ENCODE measurements at regions not wholly inside any gene's neighbourhood (a gene's known extent, or its start where the extent isn't known, plus 50 kb on each side); places are given as distances from the start of the nearest gene placed in this dataset.

DNA sequence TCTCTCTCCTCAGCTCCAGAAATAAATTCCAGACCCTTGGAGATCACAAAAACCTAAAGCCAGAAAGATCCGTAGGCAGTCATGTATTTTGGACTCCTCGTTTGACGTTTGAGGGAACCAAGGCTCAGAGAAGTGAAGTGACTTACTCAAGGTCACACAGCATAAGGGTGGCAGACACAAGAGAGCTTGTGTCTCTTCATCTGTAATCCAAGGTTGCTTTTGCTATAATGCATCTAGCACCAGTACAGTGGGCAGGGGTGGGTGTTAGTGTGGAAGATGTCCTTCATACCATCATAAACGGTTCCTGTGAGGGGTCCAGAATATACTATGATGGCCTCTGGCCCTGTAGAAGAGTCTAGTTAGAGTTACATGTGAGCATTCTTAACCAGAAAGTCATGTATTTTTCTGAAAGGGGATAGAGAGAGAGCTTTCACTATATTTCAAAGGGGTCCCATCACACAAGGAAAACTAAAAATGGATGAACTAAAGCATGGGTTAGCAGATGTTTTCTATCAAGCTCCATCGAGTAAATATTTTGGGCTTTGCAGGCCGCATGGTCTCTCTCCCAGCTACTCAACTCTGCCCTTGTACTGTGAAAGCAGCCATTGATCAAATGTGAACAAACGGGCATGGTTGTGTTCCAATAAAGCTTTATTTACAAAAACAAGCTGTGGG, 144.9 kb downstream of the TOMM20 start:
- Histone ChIP-seq H3K36me3 (ENCODE audit: control insufficient read depth in 1 of 2, insufficient read depth in 2 of 2, low read length in 2 of 2) (no peaks in the 10 kb centered on the region), H4K20me1 (ENCODE audit: insufficient read depth) (no peaks in the 10 kb centered on the region), H3K27ac (ENCODE audit: low read depth, low read length) (no peak overlapping the region), H3K27me3 (ENCODE audit: insufficient read depth, low read length) (no peaks in the 10 kb centered on the region), H3K79me2 (ENCODE audit: insufficient read depth, low read length) (no peaks in the 10 kb centered on the region), H2AFZ (ENCODE audit: low read depth, low read length, poor library complexity, severe bottlenecking) (no peak overlapping the region), H3K9me2 (ENCODE audit: insufficient read depth) (no peaks in the 10 kb centered on the region), H3K4me1 (ENCODE audit: control insufficient read depth in 1 of 2, insufficient read depth in 2 of 2, low read length in 2 of 2) (peaks cover 35 to 65% of the 10 kb centered on the region in 2 experiments), H3K9me3 (ENCODE audit: control insufficient read depth in 1 of 2, insufficient read depth in 1 of 2, low read depth in 1 of 2, low read length in 2 of 2) (no peaks in the 10 kb centered on the region), H3K9ac (ENCODE audit: low read length) (no peak overlapping the region), H3K4me2 (ENCODE audit: low read length) (no peak overlapping the region), H3K4me3 (replicated peaks in 1 of 2; ENCODE audit: low read depth in 1 of 2, low read length in 2 of 2) (no peak overlapping the region)
- CTCF ChIA-PET, result no interaction called here
- no TSS peak for BruUV-seq (replicated peaks)
- no peak for DNase-seq (ENCODE audit: low read depth, low spot score)
- intact Hi-C loops (cut with micrococcal nuclease), result loop anchor here (5.0 kb wide), 1 partner anchor 371 kb away; the partner anchor contains the start of gene IRF2BP2
- ATAC-seq, result no peak
- no peak for TF ChIP-seq TCF7L2 (IDR thresholded peaks at IDR 0.05; ENCODE audit: borderline replicate concordance, extremely low read depth, insufficient read depth, insufficient read length)
- TF ChIP-seq ZFX (IDR thresholded peaks at IDR 0.05), result no peak
- TF ChIP-seq MAX (IDR thresholded peaks at IDR 0.05), result no peak
- no peak for TF ChIP-seq YY1 (IDR thresholded peaks at IDR 0.05; ENCODE audit: extremely low read depth, insufficient replicate concordance, low read depth, low read length)
- POLR2A ChIA-PET, result no interaction called here
- RAD21 ChIA-PET (ENCODE audit: low non-redundant PET in 1 of 2, low total read pairs in 2 of 2, uncharacterized antibody in 2 of 2, unreplicated experiment in 2 of 2), result no interaction called here

- Histone ChIP-seq H3K36me3 (ENCODE audit: control insufficient read depth in 1 of 2, insufficient read depth in 2 of 2, low read length in 2 of 2) (no peaks in the 10 kb centered on the region), H3K4me2 (ENCODE audit: low read length) (peak overlapping the region; percentile 84; the same call in 1 of the 2 replicates), H3K4me1 (ENCODE audit: control insufficient read depth in 1 of 2, insufficient read depth in 2 of 2, low read length in 2 of 2) (peaks cover 45 to 64% of the 10 kb centered on the region in 2 experiments), H3K9ac (ENCODE audit: low read length) (peak overlapping the region; percentile 68; the same call in 1 of the 2 replicates), H4K20me1 (ENCODE audit: insufficient read depth) (no peaks in the 10 kb centered on the region), H3K27ac (ENCODE audit: low read depth, low read length) (no peak overlapping the region), H3K4me3 (replicated peaks in 1 of 2; ENCODE audit: low read depth in 1 of 2, low read length in 2 of 2) (no peak overlapping the region), H2AFZ (ENCODE audit: low read depth, low read length, poor library complexity, severe bottlenecking) (no peak overlapping the region), H3K79me2 (ENCODE audit: insufficient read depth, low read length) (no peaks in the 10 kb centered on the region), H3K27me3 (ENCODE audit: insufficient read depth, low read length) (no peaks in the 10 kb centered on the region), H3K9me3 (ENCODE audit: control insufficient read depth in 1 of 2, insufficient read depth in 1 of 2, low read depth in 1 of 2, low read length in 2 of 2) (no peaks in the 10 kb centered on the region), H3K9me2 (ENCODE audit: insufficient read depth) (no peaks in the 10 kb centered on the region)
- CTCF ChIA-PET, result no interaction called here
- no TSS peak for BruUV-seq (replicated peaks)
- ATAC-seq (no peak), DNase-seq (ENCODE audit: low read depth, low spot score) (no peak)
- RAD21 ChIA-PET (ENCODE audit: low non-redundant PET in 1 of 2, low total read pairs in 2 of 2, uncharacterized antibody in 2 of 2, unreplicated experiment in 2 of 2), result no interaction called here
- POLR2A ChIA-PET, result interaction anchor here (1.8 kb wide), 1 partner anchor 370 kb away, joined by 7 read pairs; no protein-coding TSS in a partner anchor
- intact Hi-C loops (cut with micrococcal nuclease), result loop anchor here (5.0 kb wide), 1 partner anchor 369 kb away; the partner anchor contains the start of gene IRF2BP2
- TF ChIP-seq YY1 (IDR thresholded peaks at IDR 0.05; ENCODE audit: extremely low read depth, insufficient replicate concordance, low read depth, low read length), result no peak
- no peak for TF ChIP-seq ZNF274 (IDR thresholded peaks at IDR 0.05; ENCODE audit: low read depth, low read length)
- no peak for TF ChIP-seq SIN3A (IDR thresholded peaks at IDR 0.05; ENCODE audit: low read depth)
- no peak for TF ChIP-seq EZH2phosphoT487 (IDR thresholded peaks at IDR 0.05; ENCODE audit: borderline replicate concordance)
- TF ChIP-seq, protein P1, sequence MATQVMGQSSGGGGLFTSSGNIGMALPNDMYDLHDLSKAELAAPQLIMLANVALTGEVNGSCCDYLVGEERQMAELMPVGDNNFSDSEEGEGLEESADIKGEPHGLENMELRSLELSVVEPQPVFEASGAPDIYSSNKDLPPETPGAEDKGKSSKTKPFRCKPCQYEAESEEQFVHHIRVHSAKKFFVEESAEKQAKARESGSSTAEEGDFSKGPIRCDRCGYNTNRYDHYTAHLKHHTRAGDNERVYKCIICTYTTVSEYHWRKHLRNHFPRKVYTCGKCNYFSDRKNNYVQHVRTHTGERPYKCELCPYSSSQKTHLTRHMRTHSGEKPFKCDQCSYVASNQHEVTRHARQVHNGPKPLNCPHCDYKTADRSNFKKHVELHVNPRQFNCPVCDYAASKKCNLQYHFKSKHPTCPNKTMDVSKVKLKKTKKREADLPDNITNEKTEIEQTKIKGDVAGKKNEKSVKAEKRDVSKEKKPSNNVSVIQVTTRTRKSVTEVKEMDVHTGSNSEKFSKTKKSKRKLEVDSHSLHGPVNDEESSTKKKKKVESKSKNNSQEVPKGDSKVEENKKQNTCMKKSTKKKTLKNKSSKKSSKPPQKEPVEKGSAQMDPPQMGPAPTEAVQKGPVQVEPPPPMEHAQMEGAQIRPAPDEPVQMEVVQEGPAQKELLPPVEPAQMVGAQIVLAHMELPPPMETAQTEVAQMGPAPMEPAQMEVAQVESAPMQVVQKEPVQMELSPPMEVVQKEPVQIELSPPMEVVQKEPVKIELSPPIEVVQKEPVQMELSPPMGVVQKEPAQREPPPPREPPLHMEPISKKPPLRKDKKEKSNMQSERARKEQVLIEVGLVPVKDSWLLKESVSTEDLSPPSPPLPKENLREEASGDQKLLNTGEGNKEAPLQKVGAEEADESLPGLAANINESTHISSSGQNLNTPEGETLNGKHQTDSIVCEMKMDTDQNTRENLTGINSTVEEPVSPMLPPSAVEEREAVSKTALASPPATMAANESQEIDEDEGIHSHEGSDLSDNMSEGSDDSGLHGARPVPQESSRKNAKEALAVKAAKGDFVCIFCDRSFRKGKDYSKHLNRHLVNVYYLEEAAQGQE (IDR thresholded peaks at IDR 0.05; ENCODE audit: low read depth), result no peak
- TF ChIP-seq CEBPB (IDR thresholded peaks at IDR 0.05; ENCODE audit: low read depth), result no peak
- TF ChIP-seq FOSL1 (IDR thresholded peaks at IDR 0.05; ENCODE audit: low read depth), result no peak
- TF ChIP-seq EZH2 (IDR thresholded peaks at IDR 0.05), result no peak
- TF ChIP-seq, protein P2, sequence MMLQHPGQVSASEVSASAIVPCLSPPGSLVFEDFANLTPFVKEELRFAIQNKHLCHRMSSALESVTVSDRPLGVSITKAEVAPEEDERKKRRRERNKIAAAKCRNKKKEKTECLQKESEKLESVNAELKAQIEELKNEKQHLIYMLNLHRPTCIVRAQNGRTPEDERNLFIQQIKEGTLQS (IDR thresholded peaks at IDR 0.05), result no peak
- no peak for TF ChIP-seq POLR2A (IDR thresholded peaks at IDR 0.05; ENCODE audit: borderline replicate concordance, extremely low read depth, insufficient read depth, insufficient read length)
- TF ChIP-seq MAX (IDR thresholded peaks at IDR 0.05), result no peak
- no peak for TF ChIP-seq ZFX (IDR thresholded peaks at IDR 0.05)
- TF ChIP-seq SRF (IDR thresholded peaks at IDR 0.05; ENCODE audit: low read depth), result no peak
- no peak for TF ChIP-seq SP1 (IDR thresholded peaks at IDR 0.05; ENCODE audit: low read depth)
- no peak for TF ChIP-seq TCF7L2 (IDR thresholded peaks at IDR 0.05; ENCODE audit: borderline replicate concordance, extremely low read depth, insufficient read depth, insufficient read length)
- TF ChIP-seq ELF1 (IDR thresholded peaks at IDR 0.05; ENCODE audit: borderline replicate concordance, low read depth), result no peak
Measured at GRCh38 chr1:234981758-234982157, 146.9 kb downstream of the TOMM20 start.
